ENCODE measurements at regions not wholly inside any gene's neighbourhood (a gene's known extent, or its start where the extent isn't known, plus 50 kb on each side); places are given as distances from the start of the nearest gene placed in this dataset.

DNA sequence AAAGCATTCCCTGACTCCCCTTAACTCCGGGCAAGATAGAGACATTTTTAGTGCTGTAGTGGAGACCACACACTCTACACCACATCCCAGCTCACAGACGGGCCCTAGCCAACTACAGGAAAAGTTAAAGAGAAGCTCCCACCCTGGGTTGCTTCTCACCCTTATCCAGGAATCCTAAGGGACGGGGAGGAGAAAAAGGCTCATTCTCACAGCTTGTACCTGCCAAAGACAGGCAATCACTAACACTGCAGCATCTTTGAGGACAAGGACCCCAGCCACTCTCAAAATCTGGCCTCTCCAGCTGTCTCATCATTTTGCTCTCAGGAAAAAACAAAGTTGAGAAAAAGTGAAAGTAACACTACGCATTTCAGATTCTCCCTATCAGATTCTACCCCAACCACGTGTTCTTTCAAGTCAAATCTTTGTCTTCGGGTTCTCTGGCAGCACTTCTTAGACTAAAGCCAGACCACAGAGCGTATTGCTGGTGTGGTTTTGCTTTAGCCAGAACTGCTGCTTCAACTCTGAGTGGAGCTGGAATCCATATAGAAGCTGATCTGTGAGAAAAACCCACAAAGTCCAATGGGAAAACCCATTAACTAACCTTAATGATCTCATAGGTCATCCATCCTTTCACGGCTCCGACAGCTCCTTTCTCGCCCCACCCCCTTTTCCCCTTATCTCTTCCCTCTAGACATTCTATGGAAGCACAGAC is 605.9 kb upstream of the DIPK2B start:
- TF ChIP-seq POLR2A (IDR thresholded peaks at IDR 0.05; ENCODE audit: low read length) (no peak), ZNF302 (CRISPR knock-in tag; IDR thresholded peaks at IDR 0.05) (no peak)
- TF ChIP-seq, protein P1, sequence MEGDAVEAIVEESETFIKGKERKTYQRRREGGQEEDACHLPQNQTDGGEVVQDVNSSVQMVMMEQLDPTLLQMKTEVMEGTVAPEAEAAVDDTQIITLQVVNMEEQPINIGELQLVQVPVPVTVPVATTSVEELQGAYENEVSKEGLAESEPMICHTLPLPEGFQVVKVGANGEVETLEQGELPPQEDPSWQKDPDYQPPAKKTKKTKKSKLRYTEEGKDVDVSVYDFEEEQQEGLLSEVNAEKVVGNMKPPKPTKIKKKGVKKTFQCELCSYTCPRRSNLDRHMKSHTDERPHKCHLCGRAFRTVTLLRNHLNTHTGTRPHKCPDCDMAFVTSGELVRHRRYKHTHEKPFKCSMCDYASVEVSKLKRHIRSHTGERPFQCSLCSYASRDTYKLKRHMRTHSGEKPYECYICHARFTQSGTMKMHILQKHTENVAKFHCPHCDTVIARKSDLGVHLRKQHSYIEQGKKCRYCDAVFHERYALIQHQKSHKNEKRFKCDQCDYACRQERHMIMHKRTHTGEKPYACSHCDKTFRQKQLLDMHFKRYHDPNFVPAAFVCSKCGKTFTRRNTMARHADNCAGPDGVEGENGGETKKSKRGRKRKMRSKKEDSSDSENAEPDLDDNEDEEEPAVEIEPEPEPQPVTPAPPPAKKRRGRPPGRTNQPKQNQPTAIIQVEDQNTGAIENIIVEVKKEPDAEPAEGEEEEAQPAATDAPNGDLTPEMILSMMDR (IDR thresholded peaks at IDR 0.05) = no peak
